Psoas muscle (tissue), 7 donors: ENCODE measurements at regions not wholly inside any gene's neighbourhood (a gene's known extent, or its start where the extent isn't known, plus 50 kb on each side); places are given as distances from the start of the nearest gene placed in this dataset.

Experiments used
- ATAC-seq, 4 donors: fragments of 200-7000 bp; cut with Tn5 transposase; one replicate each; pipeline ENCODE4 v1.9.1; 2020; ENCODE audit warnings: moderate library complexity in 3 of 4, mild to moderate bottlenecking in 2 of 4
- DNase-seq, 2 donors: peaks; one replicate each; pipeline ENCODE4 v3.0.0-alpha.2; 2020
- H3K27ac ChIP-seq: fragments of 200-600 bp; one replicate; pipeline ENCODE4 v1.8.0; 2022
- H3K27me3 ChIP-seq, 3 donors: fragments of 200-600 bp in 1 of 3; one replicate each; pipeline versions ENCODE4 v1.6.1 to v1.8.0; 2013 to 2022; ENCODE audit warnings: low read length in 2 of 3, mild to moderate bottlenecking in 2 of 3, moderate library complexity in 1 of 3; ENCODE audit not compliant: insufficient read depth in 3 of 3
- H3K36me3 ChIP-seq, 2 donors: fragments of 200-600 bp in 1 of 2; one replicate each; pipeline versions ENCODE4 v1.6.1 to v1.8.0; 2013 to 2022; ENCODE audit warnings: low read depth in 1 of 2, mild to moderate bottlenecking in 1 of 2, moderate library complexity in 1 of 2; ENCODE audit not compliant: insufficient read depth in 1 of 2
- H3K4me1 ChIP-seq: fragments of 200-600 bp; one replicate; pipeline ENCODE4 v1.8.0; 2022
- H3K4me3 ChIP-seq: fragments of 200-600 bp; one replicate; pipeline ENCODE4 v1.8.0; 2022; ENCODE audit warnings: mild to moderate bottlenecking
- H3K9me3 ChIP-seq: fragments of 200-600 bp; one replicate; pipeline ENCODE4 v1.8.0; 2022
- WGBS, 3 donors: extraction: QIAGEN DNeasy Blood & Tissue Kit; methylation state at CpG; one replicate each; pipeline versions ENCODE4 v1.1.6 to v1.1.7; 2013; 5-methylcytosine and 5-hydroxymethylcytosine counted together
- intact Hi-C, 2 donors: fragments of 100-400 bp; cut with DNase I; formaldehyde crosslinking; loops; one replicate each; pipeline versions ENCODE4 v1.11.0 to v1.14.2; 2022
- TF ChIP-seq, protein P1 (sequence below): fragments of 200-600 bp; IDR thresholded peaks from one replicate; pipeline ENCODE4 v1.8.0; 2022; ENCODE audit warnings: antibody characterized with exemption
- donor health status: healthy with polysubstance abuse.
- donor health status: DM: no; HTN: no; CAD: no; lungs with moderate emphysema.
- donor health status: Bipolar disorder and iron deficiency.
- donor health status: healthy.
- donor health status: DM: yes; HTN: yes; CAD: no.
- donor health status: DM: no; HTN: no; CAD: no.
- donor health status: DM: yes; HTN: yes; CAD: no.

DNA sequence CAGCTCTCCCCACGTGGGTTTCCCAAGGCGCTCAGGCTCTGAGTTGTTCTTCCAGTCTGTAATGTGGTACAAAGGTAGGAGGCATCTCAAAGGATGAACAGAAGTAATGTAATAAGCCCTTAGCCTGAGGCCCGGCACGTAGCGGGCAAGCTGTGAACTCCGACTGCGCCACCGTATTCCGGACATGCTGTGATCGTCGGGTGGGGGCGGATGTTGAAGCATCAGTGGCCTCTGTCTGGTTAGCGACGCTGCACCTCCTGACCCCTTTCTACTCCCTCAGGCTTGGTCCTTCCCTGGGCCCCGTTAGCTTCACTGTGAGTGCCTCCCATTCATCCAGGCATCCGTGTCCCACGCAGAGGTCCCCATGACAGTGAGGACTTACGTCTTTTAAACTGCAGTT lies 151.7 kb downstream of the ERMARD start:
- Histone ChIP-seq H3K27ac (no peak overlapping the region), H3K9me3 (no peaks in the 10 kb centered on the region), H3K4me1 (no peaks in the 10 kb centered on the region), H3K4me3 (no peak overlapping the region), H3K27me3 (no peaks in the 10 kb centered on the region), H3K36me3 (no peaks in the 10 kb centered on the region)
- no peak for DNase-seq
- TF ChIP-seq, protein P1, sequence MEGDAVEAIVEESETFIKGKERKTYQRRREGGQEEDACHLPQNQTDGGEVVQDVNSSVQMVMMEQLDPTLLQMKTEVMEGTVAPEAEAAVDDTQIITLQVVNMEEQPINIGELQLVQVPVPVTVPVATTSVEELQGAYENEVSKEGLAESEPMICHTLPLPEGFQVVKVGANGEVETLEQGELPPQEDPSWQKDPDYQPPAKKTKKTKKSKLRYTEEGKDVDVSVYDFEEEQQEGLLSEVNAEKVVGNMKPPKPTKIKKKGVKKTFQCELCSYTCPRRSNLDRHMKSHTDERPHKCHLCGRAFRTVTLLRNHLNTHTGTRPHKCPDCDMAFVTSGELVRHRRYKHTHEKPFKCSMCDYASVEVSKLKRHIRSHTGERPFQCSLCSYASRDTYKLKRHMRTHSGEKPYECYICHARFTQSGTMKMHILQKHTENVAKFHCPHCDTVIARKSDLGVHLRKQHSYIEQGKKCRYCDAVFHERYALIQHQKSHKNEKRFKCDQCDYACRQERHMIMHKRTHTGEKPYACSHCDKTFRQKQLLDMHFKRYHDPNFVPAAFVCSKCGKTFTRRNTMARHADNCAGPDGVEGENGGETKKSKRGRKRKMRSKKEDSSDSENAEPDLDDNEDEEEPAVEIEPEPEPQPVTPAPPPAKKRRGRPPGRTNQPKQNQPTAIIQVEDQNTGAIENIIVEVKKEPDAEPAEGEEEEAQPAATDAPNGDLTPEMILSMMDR, result no peak
- ATAC-seq, result no peak
- intact Hi-C loops, result no loop called here
- WGBS, 3 donors, result 94 to 96% (median 94%) methylated on average over 18 of the region's 18 CpGs

DNA sequence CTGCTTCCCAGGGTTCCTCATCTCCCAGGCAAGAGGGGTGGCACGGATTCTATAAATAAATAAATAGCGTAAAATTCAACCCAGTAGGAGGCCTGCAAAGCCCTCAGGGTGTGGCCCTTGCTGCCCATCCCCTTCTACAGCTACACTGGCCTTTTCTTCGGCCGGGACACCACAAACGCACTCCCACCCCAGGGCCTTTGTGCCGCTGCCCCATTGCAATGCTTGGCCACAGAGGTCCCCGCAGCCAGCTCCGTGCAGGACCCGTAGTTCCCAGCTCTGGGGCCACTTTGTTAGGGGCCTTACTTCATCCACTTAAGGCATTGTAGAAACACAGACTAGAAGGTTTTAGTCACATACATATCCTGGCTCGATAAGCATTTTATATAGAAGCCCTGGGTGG lies 151.2 kb downstream of the ERMARD start:
- ATAC-seq (no peak), DNase-seq (no peak)
- WGBS, 3 donors, result 92 to 98% (median 95%) methylated on average over 10 of the region's 10 CpGs
- Histone ChIP-seq H3K27ac (no peak overlapping the region), H3K27me3 (no peaks in the 10 kb centered on the region), H3K9me3 (no peaks in the 10 kb centered on the region), H3K4me1 (no peaks in the 10 kb centered on the region), H3K36me3 (no peaks in the 10 kb centered on the region), H3K4me3 (no peak overlapping the region)
- intact Hi-C loops, result no loop called here
- TF ChIP-seq, protein P1, result no peak

DNA sequence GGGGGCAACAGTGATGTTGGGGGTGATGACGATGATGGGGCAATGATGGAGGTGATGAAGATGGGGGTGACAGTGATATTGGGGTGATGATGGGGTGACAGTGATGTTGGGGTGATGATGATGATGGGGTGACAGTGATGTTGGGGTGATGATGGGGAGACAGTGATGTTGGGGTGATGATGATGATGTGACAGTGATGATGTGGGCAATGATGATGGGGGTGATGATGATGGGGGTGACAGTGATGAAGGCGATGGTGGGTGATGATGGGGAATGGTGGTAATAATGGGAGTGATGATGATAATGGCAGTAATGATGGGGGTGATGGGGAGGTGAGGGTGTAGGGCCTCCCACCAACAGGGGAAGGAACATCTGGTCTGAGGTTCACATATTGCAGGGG lies 150.6 kb downstream of the ERMARD start:
- no peaks in the 10 kb centered on the region for H3K9me3 ChIP-seq
- no peaks in the 10 kb centered on the region for H3K4me1 ChIP-seq
- H3K27me3 ChIP-seq, result no peaks in the 10 kb centered on the region
- intact Hi-C loops, result no loop called here
- H3K36me3 ChIP-seq, result no peaks in the 10 kb centered on the region
- 98 to 100% (median 99%) methylated on average over 2 of the region's 2 CpGs for WGBS, 3 donors
- TF ChIP-seq, protein P1, result no peak
- DNase-seq (no peak), ATAC-seq (no peak)
- H3K27ac ChIP-seq, result no peak overlapping the region
- H3K4me3 ChIP-seq, result no peak overlapping the region

DNA sequence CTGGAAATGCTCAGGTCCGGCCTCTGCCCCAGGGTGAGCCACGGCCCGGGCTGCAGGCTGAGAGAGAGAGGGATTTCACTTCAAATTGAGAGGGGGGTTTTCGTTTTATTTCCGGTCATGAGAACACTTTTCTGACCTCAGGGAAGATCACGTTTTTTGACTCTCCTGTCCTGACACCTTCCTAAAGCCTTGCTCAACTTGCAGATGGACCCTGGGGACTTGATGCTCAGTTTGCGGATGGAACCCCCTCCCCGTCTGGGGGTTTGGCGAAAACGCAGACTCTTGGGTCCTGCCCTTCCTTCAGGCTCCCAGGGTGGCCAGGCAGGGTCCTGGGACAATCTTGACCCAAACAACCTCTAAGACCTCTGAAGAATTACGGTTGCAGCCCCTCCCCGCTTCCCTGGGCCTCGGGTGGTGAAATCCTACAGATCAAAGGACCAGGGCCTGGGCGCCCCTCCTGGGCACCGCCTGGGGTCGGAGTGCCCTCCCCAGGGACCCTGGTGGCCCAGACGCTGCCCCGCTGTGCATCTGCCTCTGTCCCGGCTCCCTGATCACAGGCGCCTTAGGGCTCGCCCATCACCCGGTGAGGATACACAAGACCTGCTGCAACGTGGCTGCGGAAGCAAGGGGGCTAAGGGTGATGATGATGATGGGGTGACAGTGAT lies 148.2 kb downstream of the ERMARD start:
- peaks cover 0 to 3% (median 0%) of the 10 kb centered on the region in 3 donors for H3K27me3 ChIP-seq
- ATAC-seq (no peak), DNase-seq (no peak)
- H3K4me3 ChIP-seq, result no peak overlapping the region
- 68 to 71% (median 69%) methylated on average over 24 of the region's 24 CpGs for WGBS, 3 donors
- H3K4me1 ChIP-seq, result no peaks in the 10 kb centered on the region
- intact Hi-C loops, result no loop called here
- H3K36me3 ChIP-seq, result no peaks in the 10 kb centered on the region
- no peak overlapping the region for H3K27ac ChIP-seq
- no peaks in the 10 kb centered on the region for H3K9me3 ChIP-seq
- TF ChIP-seq, protein P1, result no peak
